ENCODE measurements at regions not wholly inside any gene's neighbourhood (a gene's known extent, or its start where the extent isn't known, plus 50 kb on each side); places are given as distances from the start of the nearest gene placed in this dataset.
"Not testable (repeated sequence)": the region's sequence is repeated elsewhere in the genome, so short reads cannot be mapped to it uniquely, and the experiment has no call there.

DNA sequence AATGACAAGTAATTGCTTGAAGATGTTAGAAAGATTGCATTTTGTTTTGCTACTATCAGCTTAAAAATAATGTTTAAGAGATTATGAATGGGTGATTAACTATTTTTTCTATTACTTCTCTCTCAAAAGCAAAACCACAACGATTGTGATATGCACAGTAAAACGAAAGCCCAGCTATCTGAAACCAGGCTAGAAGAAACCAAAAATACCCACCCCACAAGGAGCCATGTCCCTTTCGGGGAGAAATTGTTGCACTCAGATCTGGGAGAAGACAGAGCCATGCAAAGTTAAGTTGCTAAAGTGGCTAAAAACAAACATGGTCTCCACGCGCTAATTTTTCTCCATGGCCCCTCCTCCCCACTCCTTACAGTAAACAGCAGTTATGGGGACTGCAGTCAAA, 173.6 kb downstream of the RPS24 start:
- no peak for DNase-seq (ENCODE audit: low spot score)

DNA sequence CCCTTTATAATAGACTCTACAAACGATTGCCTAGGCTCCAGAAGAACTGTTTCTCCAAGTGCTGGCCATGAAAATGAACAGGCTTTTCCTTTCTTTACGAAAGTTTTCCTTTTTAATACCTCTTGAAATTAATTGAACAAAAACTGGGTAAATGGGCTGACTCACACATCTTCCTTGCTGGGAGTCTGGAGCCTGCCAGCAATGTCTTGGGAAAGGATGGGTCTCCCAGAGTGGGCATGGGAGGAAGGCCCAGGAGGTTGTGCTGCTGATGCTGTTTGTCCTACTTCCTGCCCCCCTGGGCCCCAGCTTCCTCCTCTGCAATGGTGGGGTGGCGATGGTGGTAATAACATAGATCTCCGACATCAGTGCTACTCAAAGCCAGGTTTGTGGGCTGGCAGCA, 174.1 kb downstream of the RPS24 start:
- no peak for DNase-seq (ENCODE audit: low spot score)

DNA sequence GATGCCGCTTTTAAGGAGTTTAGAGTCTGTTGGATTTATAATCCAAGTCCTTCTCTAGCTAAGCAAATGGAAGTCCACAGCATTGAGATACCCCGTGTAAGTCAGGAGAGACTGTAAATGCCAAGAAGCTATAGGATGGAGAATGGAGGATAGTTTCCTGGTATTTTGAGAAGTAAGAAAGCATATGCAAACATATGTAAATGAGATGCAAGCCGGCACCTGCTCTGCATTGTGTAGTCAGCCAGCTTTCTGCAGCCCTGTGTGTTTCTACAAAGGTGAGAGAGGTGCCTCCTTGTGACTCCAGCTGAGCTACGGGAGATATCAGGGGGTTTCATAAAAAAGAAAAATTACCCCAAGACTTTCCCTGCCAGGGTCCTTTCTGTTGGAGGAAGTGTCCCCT, 176.3 kb downstream of the RPS24 start:
- no peak for DNase-seq (ENCODE audit: low spot score)

DNA sequence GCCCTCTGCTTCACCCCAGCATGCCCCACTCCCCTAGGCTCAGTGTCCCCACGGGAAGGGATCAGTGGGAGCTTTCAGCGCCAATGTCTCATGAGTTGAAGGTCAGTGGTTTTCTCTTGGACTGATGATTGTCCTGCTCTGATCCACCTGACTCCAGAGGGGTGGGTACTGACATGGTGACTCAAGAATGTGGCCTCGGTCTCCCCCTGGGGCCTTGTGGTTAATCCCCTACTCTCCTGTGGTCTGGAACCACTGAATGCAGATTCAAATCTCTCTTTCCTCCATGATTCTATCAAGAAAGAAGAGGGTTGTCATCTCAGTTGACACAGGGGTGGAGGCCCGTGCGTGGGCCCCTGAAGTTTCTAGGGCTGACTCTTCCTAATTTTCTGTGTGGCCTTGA, 176.9 kb downstream of the RPS24 start:
- DNase-seq (ENCODE audit: low spot score), result no peak

DNA sequence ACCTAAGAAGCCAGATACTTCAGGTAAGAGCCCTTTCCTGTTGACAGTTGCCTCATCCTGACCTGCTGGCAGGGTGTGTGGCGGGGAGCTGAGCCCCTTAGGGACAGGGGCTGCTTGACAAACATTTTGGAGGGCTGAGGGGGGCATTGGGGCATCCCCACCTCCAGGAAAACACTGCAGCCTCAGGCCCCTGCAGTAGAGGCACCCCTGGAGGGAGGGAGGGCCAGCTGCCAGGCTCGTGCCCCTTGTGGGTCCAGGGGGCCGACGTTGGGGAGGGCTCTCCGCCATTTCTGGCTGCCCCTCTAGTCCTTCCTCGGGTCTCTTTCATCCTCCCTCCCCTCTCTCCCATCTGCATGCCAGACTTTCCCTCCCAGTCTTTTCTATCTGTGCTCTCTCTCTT, 177.3 kb downstream of the RPS24 start:
- DNase-seq (ENCODE audit: low spot score), result no peak

DNA sequence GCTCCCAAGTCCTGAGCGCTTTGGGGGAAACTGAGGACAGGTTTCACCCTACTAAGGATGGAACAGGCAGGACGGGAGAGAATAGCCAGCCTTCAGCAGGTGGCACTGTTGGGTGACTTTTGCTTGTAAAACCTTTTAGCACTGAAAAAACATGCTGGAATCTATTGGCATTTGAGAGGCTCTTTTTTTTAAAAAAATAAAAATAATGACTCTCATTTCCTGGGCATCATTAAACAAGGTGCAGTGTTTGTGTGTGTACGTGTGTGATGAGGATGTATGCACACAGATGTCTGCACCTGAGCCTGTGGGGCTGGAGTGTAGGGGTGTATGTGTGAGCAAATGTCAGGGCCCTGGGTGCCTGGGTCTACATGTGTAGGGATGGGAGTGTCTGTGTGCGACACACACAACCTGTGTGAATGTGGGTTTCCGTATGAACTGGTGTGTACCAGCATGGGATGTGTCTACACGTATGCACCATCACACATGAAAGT, 177.9 kb downstream of the RPS24 start:
- DNase-seq (ENCODE audit: low spot score), result no peak

DNA sequence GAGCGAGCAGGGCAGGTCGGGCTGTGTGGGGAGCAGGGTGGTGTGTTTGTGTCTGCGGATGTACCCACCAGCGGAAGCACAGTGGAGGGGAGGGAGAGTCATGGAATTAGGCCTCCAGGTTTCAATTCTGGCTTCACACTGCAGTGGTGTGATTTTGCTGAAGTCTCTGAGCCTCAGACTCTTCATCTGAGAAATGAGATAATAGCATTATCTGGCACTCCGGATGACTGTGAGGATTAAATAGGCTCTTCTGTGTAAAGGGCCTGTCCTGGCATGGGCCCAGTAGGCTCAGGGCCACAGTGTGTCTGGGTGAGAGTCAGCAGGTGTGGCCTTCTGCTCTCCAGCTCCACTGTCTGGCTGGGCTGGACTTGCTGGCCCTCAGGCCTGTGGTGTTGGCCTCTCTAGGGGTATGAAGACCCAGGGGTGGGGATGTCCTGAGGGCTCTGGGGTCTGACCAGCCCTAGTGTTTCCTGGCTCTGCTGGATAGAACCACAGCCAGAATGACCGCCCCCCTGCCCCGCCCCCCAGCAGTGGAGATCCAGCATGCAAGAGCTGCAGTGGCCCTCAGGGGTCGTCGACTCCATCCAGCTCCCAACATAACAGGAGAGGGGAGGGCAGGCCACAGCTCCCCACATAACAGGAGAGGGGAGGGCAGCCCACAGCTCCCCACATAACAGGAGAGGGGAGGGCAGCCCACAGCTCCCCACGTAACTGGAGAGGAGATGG, 178.6 kb downstream of the RPS24 start:
- DNase-seq (ENCODE audit: low spot score), result no peak

DNA sequence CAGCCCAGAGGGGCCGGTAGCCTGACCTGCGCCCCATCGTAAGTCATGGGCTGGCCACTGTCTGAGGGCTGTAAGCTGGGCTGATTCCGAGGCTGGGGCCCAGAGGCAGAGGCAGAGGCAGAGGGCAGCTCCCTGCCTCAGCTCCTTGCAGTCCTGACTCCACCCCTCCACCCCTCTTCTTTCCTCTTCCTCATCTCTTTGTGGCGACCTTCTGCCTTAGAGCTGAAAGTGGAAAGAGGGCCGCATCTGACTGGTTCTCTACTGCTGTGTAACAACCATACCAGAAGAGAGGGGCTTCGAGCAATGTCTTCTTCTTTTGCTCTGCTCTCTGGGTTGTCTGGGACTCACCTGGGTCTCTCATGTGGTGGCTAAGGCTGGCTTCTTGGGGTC, 179.1 kb downstream of the RPS24 start:
- no peak for DNase-seq (ENCODE audit: low spot score)

DNA sequence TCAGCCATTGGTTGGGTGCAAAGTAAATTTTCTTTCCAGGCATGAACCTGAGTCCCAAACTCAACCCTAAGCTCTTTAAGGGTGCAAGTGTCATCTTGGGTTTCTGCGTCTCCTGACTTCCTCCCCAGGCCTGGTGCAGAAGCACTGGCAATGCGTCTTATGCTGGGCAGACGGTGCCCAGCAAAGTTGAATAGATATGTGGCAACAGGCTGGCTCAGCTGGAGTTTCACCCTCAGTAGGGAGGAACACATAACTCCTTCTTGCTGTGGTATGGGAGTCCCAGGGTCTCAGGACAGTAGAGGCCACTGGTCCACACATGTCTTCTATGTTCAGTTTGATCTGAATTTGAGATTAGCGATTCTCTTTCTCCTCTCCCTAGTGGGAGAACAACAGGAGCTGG, 181.3 kb downstream of the RPS24 start:
- no peak for DNase-seq (ENCODE audit: low spot score)

DNA sequence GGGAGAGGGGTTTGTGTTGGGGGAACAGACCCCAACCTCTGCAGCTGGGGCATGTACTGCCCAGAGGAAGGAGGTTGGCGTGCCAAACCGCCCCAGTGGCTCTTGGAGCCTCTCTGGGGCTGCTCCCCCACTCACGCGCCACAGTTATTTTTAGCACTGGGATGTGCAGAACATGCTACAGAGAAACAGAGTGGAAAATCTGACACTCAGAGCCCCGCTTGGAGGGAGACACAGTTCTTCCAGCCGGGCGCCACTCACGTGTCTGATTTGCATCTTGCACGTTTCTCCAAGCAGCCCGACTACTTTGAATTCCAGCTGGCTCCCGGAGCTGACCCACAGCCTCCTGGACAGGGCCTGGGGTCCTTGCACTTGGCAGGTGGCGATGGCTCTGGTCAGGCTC, 182.0 kb downstream of the RPS24 start:
- DNase-seq (ENCODE audit: low spot score), result no peak

DNA sequence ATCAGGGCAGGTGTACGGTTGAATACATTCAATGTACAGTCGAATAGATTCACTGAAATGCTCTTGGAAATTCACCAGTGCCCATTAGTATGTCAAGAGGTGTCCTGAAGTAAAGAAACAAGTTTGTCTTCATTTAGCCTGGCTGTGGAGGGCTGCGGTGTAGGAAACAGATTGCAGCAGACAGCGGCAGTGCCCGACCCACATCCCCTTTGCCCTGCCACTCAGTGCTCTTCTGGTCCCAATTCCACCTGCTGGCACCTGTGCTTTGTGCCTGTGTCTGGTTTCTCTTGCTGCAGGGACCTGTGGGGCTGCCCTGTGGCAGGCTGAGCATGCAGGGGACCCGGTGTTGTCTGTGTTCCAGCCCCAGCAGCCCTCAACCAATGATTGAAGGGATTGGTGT, 183.7 kb downstream of the RPS24 start:
- peak; percentile 62 for DNase-seq (ENCODE audit: low spot score)

DNA sequence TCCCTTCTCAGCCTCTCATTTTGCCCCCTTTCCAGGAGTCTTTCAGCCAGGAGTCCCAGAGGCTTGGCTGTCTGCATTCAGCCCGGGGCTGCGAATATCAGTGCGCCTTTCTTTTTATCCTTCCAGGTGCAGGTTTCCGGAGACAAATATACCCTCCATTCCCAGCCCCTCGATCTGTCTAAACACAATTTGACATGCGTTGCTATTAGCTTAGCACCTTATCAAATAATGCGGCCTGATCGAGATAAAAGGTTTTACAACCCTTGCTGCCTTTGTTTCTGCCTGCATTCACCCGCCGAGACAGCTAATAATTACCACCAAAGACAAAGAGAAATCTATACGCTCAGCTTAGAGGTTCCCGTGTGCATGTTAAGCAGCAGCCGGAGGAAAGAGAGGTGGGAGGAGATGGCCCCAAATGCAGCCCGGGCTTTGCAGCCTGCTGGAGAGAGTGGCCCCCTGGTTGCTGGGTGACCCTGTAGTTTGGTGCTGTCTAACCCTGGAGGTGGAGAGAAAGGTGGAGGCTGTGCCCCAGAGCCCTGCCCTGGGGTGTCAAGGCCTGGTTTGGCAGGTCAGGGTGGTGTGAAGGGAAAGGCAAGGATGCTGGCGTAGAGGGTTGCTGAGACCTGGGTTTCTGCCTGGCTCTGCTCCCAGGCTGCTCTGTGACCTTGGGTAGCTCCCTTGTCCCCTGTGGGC, 185.3 kb downstream of the RPS24 start:
- no peak for DNase-seq (ENCODE audit: low spot score)

DNA sequence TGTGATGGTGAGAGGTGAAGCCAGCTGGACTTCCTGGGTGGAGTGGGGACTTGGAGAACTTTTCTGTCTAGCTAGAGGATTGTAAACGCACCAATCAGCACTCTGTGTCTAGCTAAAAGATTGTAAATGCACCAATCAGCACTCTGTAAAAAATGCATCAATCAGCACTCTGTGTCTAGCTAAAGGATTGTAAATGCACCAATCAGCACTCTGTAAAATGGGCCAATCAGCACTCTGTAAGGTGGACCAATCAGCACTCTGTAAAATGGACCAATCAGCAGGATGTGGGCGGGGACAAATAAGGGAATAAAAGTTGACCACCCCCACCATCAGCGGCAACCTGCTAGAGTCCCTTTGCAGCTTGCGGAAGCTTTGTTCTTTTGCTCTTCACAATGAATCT, 185.9 kb downstream of the RPS24 start:
- not testable (repeated sequence) for DNase-seq (ENCODE audit: low spot score)

DNA sequence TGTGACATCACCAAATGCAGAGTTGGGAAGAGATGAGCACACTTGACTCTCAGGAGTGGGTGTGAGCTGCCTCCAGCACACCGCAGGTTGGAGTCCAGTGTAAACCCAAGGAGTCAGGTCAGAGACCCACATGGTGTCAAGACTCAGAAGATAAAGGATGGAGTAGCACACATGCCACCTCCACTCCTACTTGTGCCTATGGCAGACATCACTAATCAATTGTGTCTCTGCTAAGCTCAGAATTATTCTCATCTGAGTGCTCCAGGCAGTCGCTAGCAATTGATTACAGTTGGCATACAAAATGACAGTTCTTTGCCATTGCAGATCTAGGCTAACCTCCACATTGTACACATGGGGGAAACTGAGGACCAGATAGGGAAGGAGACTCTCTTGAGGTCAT, 187.1 kb downstream of the RPS24 start:
- DNase-seq (ENCODE audit: low spot score), result no peak

DNA sequence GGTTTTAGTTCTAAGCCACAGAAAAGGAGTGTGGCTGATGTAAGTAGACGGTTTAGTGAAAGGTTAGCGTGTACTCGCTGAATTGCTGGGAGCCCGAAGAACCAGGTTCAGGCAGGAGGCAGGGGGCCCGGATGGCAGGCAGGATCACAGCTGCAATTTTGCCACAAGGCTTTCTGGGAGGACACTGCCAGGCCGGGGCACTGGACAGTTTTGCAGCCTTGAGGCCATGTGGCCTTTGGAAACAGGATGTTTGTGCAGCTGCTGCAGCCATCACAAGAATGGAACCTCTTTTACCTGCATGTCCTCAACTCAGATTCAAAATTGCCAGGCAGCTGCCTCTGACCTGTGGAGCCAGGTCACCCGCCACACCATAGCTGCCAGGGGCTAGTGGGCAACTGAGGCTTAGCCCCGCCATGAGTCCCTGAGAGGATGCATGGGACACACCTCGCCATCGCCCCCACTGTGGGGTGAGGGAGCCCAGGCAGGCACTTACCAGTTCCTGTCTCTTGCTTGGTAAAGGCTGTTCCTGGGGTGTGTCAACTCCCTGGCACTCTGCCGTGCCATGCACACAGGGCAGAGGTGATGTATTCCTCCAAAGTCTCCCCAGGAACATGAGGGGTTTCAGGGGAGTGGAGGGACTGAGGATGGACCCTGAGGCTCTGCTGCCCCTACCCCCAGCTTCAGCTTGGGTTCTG, 188.6 kb downstream of the RPS24 start:
- DNase-seq (ENCODE audit: low spot score), result peak; percentile 33

DNA sequence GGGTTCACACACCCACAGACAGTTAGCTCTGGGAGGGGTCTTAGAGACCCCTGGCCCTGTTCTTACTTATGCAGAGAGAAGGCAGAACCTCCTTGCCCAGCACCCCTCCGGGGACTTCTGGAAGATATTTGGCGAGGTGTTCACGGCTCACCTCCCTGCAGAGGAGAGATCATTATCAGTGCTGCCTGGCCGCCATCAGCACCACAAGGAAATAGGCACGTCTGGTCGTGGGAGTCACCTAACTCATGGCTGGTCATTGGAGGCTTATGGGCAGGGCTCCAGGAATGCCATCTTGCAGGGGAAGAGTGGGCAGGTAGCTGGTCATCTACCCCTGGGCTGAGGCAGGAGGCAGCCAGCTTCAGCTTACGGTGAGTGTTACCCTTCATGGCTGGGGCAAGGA, 189.4 kb downstream of the RPS24 start:
- DNase-seq (ENCODE audit: low spot score), result no peak

DNA sequence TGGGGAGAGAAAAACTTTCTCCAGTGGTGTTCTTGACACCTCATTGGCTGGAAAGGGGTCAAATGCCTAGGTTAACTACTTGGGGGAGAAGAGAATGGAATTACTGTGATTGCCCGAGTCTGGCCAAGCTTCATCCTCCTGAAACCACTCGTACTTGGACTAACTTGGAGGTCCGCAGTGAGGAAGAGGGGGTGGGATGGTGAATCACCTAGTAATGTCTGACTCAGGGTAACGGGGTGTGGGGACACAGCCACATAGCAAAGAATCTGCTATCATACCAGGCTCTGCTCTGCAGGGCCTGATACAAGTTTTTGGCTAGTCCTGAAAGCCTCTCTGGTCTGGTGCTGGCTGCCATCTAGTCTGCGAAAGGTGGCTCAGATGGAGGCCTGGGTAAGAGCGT, 190.9 kb downstream of the RPS24 start:
- no peak for DNase-seq (ENCODE audit: low spot score)

DNA sequence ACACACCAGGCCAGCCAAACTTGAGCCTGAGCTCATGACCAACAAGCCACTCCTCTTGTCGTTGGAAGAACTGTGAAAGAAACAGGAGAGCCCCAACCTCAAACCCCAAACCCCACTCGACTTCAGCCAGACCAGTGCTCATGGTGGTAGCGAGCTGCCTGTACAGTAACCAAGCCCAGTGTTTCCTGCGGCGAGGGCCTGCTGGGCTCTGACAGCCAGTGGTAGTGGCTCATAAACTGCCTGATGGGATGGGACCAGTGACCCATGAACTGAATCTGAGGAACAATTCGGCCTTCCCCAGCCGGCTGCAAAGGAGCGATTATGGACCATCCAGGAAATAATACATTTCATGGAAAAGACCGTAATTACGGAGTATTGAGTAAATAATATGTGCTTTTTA, 191.9 kb downstream of the RPS24 start:
- DNase-seq (ENCODE audit: low spot score), result no peak

DNA sequence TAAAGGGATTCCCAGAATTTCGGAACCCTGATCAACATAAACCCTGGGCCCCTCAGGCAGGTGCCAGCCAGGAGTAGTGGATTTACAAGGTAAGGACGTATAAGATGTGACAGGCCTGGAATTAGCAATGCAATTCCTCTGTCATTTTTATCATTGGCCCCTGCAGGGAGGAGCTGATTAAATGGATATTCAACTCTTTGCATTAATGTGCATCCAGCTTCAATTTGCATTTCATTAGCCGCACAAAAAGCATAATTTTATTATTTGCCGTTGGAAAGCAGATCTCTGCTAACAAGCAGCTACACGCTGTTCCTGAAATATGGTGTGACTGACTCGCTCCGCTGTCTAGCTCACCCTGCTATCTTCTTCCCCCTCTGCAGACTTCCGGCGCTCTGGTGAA, 195.8 kb downstream of the RPS24 start:
- DNase-seq (ENCODE audit: low spot score), result no peak

DNA sequence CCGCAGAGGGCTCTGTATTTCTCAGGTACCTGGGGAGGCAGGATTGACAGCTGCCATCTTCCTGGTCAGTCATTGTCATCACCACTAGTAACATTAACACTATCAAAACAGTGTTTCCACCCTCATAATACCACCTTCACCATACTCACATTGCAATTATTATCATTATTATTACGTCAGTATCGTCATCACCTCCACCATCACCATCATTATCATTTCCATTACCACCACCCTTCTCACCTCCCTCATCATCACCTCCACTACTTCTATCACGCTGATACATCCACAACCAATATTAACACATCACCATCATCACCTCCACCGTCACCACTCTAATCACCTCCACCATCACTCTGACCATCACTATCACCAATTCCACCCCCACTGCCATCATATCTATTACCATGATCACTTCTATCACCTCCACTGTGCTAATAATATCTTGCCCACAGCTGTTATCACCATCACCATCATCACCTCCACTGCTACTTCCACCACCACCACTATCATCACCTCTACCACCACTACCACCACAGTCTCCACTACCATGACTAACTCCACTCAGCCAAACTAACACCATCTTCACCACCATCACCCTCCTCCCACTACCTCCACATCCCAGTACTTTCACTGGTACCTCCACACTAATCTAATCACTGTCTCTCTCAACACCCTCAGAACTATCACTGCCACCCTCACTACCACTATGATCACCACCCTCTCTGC, 196.4 kb downstream of the RPS24 start:
- no peak for DNase-seq (ENCODE audit: low spot score)

DNA sequence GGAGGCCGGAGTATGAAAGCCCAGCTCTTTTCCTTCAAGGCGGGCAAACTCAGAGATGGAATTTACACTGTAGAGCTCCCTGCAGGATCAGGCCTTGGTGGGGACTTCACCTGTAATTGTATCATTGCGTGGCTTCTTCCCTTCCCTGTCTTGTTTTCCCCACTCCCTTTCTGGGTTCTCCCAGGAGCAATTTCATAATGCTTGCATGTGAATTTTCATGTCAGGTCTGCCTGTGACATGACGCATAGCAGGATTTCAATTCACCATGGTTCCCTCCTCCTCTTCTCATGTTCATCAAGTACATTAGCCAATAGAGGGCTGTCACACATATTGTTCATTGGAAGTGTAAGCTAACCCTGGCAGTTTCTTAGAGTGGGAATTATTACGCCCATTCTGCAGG, 197.7 kb downstream of the RPS24 start:
- no peak for DNase-seq (ENCODE audit: low spot score)

DNA sequence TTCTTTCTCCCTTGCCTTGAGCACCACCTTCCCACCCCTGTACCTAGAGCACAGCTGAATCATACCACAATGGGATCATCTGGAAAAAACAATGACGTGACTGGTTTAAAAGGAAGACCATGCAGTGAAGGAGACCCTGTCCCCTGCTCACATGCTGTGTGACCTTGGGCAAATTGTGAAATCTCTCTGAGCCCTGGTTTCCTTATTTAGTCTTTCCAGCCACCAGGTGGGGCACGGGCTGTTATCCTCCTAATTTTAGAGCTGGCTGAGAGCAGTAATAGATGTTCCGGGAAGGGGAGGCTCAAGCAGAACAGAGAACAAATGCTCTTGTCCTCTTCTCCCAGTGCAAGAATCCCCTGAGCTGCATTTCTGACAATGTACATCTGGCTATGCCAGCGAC, 198.3 kb downstream of the RPS24 start:
- DNase-seq (ENCODE audit: low spot score), result no peak
